ENCODE measurements at regions not wholly inside any gene's neighbourhood (a gene's known extent, or its start where the extent isn't known, plus 50 kb on each side); places are given as distances from the start of the nearest gene placed in this dataset.

GRCh38 chr2:238712011-238712410, 135.9 kb upstream of the TWIST2 start:
- TF ChIP-seq CTCF (IDR thresholded peaks at IDR 0.05) (no peak), POLR2A (IDR thresholded peaks at IDR 0.05) (no peak)
